ENCODE measurements at regions not wholly inside any gene's neighbourhood (a gene's known extent, or its start where the extent isn't known, plus 50 kb on each side); places are given as distances from the start of the nearest gene placed in this dataset.

DNA sequence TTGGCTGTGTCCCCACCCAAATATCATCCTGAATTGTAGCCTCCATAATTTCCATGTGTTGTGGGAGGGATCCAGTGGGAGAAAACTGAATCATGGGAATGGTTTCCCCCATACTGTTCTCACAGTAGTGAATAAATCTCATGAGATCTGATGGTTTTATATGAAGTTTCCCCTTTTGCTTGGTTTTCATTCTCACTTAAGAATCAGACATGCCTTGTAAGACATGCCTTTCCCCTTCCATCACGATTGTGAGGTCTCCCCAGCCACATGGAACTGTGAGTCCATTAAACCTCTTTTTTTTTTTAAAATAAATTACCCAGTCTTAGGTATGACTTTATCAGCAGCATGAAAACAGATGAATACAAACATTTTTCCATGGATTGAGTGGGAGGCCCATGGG, 652.9 kb downstream of the ETNK1 start:
- H2BK15ac ChIP-seq (ENCODE audit: low read depth, low read length) = no peak overlapping the region
- no peaks in the 10 kb centered on the region for H3K79me2 ChIP-seq (ENCODE audit: insufficient read depth, low read length)
- H3K79me1 ChIP-seq (ENCODE audit: insufficient read depth, low read depth, low read length, poor library complexity, severe bottlenecking) = no peaks in the 10 kb centered on the region
- no peaks in the 10 kb centered on the region for H3K27me3 ChIP-seq (ENCODE audit: insufficient read depth, low read length)
- H3K4me2 ChIP-seq (ENCODE audit: insufficient read depth, insufficient read length, low read length) = no peak overlapping the region
- no peak overlapping the region for H2AK5ac ChIP-seq (ENCODE audit: insufficient read length, low read length)
- no peak overlapping the region for H2BK12ac ChIP-seq (ENCODE audit: insufficient read length, low read depth, low read length)
- no peak overlapping the region for H3K56ac ChIP-seq (ENCODE audit: insufficient read length, low read depth, low read length)
- Mint-ChIP-seq H3K36me3 (ENCODE audit: insufficient read depth in 1 of 3, low read depth in 3 of 3) (no peaks in the 10 kb centered on the region), H3K27ac (no peak overlapping the region), H3K4me1 (no peaks in the 10 kb centered on the region), H3K4me3 (no peak overlapping the region), H3K9me3 (peaks cover 0 to 2% of the 10 kb centered on the region in 2 experiments; a peak in 1 of 5 replicates), H3K27me3 (ENCODE audit: low read depth) (no peaks in the 10 kb centered on the region)
- H4K91ac ChIP-seq (ENCODE audit: insufficient read length, low read depth, low read length) = no peak overlapping the region
- H3K9me3 ChIP-seq (ENCODE audit: control insufficient read depth, low read depth, low read length) = no peaks in the 10 kb centered on the region
- H3K23me2 ChIP-seq (ENCODE audit: insufficient read length, low read depth, low read length, poor library complexity, severe bottlenecking) = no peaks in the 10 kb centered on the region
- no peak for DNase-seq
- H4K20me1 ChIP-seq (ENCODE audit: control insufficient read depth, insufficient read depth, insufficient read length) = no peaks in the 10 kb centered on the region
- H2AFZ ChIP-seq (ENCODE audit: low read length) = no peak overlapping the region
- no peak overlapping the region for H4K5ac ChIP-seq (ENCODE audit: insufficient read length, low read depth, low read length)
- no peaks in the 10 kb centered on the region for H3K4me1 ChIP-seq (ENCODE audit: insufficient read depth, low read length)
- no peak overlapping the region for H2BK20ac ChIP-seq (ENCODE audit: low read depth, low read length, poor library complexity, severe bottlenecking)
- H4K8ac ChIP-seq (replicated peaks; ENCODE audit: insufficient read length, low read depth, low read length) = no peak overlapping the region
- H3K9ac ChIP-seq (ENCODE audit: extremely low read depth, insufficient read length, low read length) = no peak overlapping the region
- no CpG with 5 or more reads among the region's 1 CpG for WGBS (ENCODE audit: extremely low coverage, insufficient read length, low lambda C conversion rate)
- H3T11ph ChIP-seq (ENCODE audit: low read length) = no peak overlapping the region
- H3K23ac ChIP-seq (ENCODE audit: insufficient read length, low read depth, low read length) = no peak overlapping the region
- H3K14ac ChIP-seq (ENCODE audit: insufficient read depth, low read length) = no peak overlapping the region
- no peak overlapping the region for H2BK5ac ChIP-seq (ENCODE audit: insufficient read length, low read length)
- H3K27ac ChIP-seq (ENCODE audit: insufficient read length, low read depth, low read length) = no peak overlapping the region
- H2BK120ac ChIP-seq (ENCODE audit: low read depth, low read length, poor library complexity, severe bottlenecking) = no peak overlapping the region
- TF ChIP-seq CTCF (conservative IDR thresholded peaks at IDR 0.05) = no peak
- no peak overlapping the region for H3K4ac ChIP-seq (ENCODE audit: low read depth, low read length)
- no peak overlapping the region for H3K18ac ChIP-seq (ENCODE audit: insufficient read length, low read depth, low read length)
